Adrenal gland (tissue), 5 donors: ENCODE measurements at regions not wholly inside any gene's neighbourhood (a gene's known extent, or its start where the extent isn't known, plus 50 kb on each side); places are given as distances from the start of the nearest gene placed in this dataset.

ENCODE experiments used
- CTCF ChIP-seq, 6 experiments: fragments of 450-650 bp in 4 of 6; fragments of 200-600 bp in 2 of 6; sonication (generic) in 1 of 6; IDR thresholded peaks; 1 replicate in 5 of 6; 2 replicates in 1 of 6; pipeline versions ENCODE4 v1.5.1 to v1.8.0; 2016 to 2021; ENCODE audit warnings: antibody characterized with exemption in 6 of 6, mild to moderate bottlenecking in 2 of 6, moderate library complexity in 1 of 6
- POLR2A ChIP-seq, 2 donors: fragments of 450-650 bp; IDR thresholded peaks; one replicate each; pipeline ENCODE4 v1.6.1; 2017; ENCODE audit warnings: antibody characterized with exemption in 2 of 2, mild to moderate bottlenecking in 2 of 2, moderate library complexity in 1 of 2
- donor health status: DM: no; HTN: no; CAD: no.

- TF ChIP-seq CTCF (IDR thresholded peaks at IDR 0.05) (no peak), POLR2A (IDR thresholded peaks at IDR 0.05) (no peak)
These were observed 244.8 kb upstream of the IRX2 start for GRCh38 chr5:2996248-2996647.
